NCI-H526 treated with DMSO at 0.1 percent for 48 hours (cell line): ENCODE measurements at regions not wholly inside any gene's neighbourhood (a gene's known extent, or its start where the extent isn't known, plus 50 kb on each side); places are given as distances from the start of the nearest gene placed in this dataset.
"Not testable (repeated sequence)": the region's sequence is repeated elsewhere in the genome, so short reads cannot be mapped to it uniquely, and the experiment has no call there.

Experiments used
- DNase-seq: peaks from one replicate; lab custom pipeline; 2025; lab: John Stamatoyannopoulos, UW

DNA sequence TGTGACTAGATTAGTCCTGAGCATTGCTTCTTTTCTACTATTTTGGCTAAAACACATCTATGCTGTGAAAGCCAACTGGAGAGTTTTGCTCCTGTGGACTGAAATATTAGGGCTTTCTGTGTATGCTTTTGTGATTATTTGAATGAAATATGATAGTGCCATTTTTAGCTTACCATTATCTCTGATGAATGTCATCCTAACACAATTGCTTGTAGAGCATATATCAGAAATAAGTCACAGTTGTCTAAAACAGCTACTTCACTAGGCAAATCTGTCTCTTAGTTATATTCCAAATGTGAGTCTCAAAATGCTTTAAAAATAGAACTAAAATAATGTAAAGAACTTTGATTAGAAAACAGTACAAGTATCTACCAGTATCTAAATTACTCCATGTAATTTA lies 401.4 kb upstream of the PTCHD4 start:
- DNase-seq: no peak

GRCh38 chr6:48511378-48511777 lies 400.4 kb upstream of the PTCHD4 start:
- no peak for DNase-seq

- DNase-seq: no peak
These were observed 394.6 kb upstream of the PTCHD4 start for GRCh38 chr6:48505621-48506020.

DNA sequence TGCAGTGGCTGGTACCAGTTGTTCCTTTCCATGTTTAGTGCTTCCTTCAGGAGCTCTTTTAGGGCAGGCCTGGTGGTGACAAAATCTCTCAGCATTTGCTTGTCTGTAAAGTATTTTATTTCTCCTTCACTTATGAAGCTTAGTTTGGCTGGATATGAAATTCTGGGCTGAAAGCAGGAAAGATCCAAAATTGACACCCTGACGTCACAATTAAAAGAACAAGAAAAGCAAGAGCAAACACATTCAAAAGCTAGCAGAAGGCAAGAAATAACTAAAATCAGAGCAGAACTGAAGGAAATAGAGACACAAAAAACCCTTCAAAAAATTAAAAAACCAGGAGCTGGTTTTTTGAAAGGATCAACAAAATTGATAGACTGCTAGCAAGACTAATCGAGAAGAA lies 382.4 kb upstream of the PTCHD4 start:
- DNase-seq: not testable (repeated sequence)

DNA sequence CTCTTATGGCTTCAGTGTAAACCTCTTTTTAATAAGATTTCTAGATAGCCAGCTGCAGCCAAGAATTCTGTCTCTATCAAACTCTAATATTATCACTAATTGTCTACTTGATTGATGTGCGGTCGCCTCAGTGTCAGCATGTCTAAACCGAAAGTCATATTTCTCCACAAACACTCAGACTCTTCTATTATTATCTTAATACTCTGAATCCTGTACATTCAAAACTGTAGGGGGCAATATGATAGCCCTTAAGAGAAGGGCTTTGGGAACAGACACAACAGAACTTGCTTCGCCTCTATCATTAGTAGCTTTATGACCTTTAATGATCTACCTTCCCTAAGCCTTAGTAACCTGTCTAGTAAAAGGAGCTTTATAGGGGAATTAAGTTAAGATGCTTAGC lies 379.7 kb upstream of the PTCHD4 start:
- no peak for DNase-seq

DNA sequence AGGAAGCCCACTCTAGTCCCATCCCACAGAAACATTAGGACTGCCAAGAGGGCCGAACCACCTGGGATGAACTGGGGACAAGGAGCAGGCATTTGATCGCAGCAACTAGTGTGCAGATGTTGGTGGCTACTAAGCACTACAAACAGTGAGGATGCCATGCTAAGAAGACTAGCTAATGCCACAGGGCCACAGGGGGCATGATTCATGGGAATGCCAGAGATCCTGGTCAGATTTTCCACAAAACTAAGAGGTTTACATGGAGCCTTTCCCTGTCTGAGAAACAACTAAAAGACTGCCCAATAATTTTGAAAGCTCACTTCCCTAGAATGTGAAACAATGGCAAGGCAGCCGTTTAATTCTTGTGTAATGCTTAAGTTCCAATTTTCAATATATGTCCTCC lies 375.9 kb upstream of the PTCHD4 start:
- no peak for DNase-seq

DNA sequence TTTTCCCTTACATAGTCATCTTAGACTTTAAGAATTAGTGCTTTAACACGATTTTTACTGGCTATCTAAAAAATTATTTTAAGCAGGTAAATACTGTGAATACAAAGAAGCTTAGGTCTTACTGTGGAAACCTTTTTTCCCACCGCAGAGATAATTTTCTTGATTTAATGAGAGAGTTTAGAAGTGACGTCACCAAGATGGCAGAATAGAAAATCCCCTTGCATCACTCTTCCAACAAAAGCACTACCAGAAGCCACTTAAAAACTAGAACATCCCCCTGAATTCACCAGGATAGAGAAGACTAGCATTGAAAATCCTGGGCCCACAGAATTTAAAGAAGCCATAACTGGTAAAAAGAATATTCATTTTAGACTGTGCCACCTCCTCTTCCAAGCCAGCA lies 375.4 kb upstream of the PTCHD4 start:
- no peak for DNase-seq

GRCh38 chr6:48476257-48476656 lies 365.3 kb upstream of the PTCHD4 start:
- DNase-seq: no peak

GRCh38 chr6:48475275-48475674 lies 364.3 kb upstream of the PTCHD4 start:
- DNase-seq: no peak

DNA sequence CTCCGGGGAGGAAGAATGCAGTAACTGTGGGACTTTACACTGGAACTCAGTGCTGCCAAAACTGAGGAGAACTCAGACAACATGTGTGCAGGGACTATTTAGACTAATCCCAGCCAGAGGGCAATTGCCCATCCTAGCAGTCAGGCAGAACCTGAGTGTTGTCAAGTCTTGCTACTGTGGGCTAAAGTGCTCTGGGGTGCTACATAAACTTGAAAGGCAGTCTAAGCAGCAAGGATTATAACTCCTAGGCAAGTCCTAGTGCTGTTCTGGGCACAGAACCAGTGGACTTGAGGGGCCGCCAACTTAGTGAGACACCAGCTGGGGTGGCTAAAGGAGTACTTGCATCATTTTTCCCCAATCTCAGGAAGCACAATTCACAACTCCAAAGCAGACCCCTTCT lies 363.8 kb upstream of the PTCHD4 start:
- DNase-seq: no peak

DNA sequence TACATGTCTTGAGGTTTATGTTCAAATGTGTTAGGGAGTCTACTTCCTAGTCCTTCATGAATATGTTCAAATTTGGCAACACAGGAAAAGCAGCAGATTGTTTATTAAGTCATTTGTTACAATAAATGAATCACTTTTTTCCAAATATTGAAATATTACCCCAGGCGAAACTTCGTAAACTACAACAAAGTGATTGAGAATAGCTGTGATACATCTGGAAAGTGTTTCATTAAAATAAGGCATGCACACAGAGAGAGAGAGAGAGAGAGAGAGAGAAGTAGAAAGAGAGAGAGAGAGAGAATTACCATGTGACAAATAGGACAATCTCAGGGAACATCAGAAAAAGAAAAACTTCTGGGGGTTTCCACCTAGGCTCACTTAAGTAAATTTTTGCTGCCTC lies 363.1 kb upstream of the PTCHD4 start:
- no peak for DNase-seq

GRCh38 chr6:48472535-48472934 lies 361.5 kb upstream of the PTCHD4 start:
- DNase-seq: no peak

GRCh38 chr6:48472091-48472490 lies 361.1 kb upstream of the PTCHD4 start:
- no peak for DNase-seq

DNA sequence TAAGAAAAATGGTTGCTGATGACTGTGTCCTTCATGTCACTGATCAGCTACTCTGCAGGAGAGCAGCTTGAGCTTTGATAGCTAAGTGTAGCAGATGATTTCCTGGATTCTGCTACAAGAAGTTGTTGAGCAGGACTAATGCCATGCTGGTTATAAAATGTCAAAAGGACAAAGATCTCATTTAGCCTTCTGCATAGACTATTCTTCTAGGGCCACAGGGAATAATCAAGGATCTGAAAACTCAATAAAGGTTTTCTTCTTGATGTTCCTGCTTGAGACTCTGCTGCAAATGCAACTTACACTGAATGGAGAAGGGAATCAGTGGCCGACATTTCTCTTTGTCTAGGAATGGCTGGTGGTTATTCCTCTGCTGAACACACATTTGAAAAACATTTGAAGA lies 360.3 kb upstream of the PTCHD4 start:
- no peak for DNase-seq

- DNase-seq: no peak
These were observed 338.0 kb upstream of the PTCHD4 start for GRCh38 chr6:48449002-48449401.

GRCh38 chr6:48447251-48447650 lies 336.3 kb upstream of the PTCHD4 start:
- DNase-seq: no peak

DNA sequence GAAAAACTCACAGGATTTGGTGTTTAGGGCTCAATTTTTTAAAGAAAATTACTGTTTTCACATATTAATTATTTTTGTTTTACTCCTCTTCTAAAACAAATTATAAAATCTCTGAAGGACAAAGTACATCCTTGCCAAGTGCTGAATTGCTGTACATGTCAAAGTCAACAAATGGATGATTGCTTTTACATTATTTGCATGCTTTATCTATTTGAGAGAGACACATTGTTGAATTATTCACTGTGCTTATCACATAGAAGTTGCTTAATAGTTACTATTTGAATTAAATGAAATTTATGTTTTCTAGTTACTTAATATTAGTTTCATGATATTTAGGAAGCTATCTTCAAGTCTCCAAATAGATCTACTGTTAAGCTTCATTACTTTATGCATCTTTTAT lies 318.6 kb upstream of the PTCHD4 start:
- DNase-seq: no peak

DNA sequence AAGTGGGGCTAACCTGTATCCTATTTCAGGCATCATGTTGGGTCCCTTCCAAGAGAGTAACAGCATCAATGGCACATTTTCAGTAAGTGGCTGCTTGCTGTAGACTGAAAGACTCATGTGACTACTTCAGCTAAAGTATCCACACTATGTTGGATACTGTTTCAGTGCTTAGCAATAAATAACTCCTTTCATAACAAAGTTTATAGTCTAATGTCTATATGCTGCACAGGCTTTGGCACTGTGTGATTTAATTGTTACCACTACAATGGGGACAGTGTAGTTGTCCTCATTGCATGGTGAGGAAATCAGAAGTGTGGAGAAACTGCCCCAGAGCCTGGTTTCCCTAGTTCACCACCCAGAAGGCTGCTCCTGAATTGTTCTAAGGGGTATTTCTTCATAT lies 318.0 kb upstream of the PTCHD4 start:
- no peak for DNase-seq

GRCh38 chr6:48426636-48427035 lies 315.6 kb upstream of the PTCHD4 start:
- no peak for DNase-seq

GRCh38 chr6:48423640-48424365 lies 312.8 kb upstream of the PTCHD4 start:
- no peak for DNase-seq

DNA sequence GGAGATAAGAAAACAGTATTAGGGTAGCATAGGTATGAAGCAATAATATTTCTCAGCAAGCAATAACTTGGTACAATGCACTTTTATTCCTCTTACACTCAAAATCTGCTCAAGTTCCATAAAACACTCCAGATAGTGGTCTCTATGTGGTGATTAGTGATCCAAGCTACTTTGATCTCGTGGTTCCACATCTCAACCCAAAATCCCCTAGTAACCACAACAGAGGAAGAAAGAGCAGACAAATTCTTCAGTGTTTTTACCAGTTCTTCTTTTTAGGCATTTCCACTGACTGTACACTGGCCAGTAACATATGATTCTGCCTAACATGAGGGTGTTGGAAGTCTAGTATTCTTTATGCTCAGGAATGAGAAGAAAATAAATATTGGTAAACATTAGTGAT lies 309.0 kb upstream of the PTCHD4 start:
- no peak for DNase-seq

GRCh38 chr6:48417927-48418326 lies 306.9 kb upstream of the PTCHD4 start:
- no peak for DNase-seq

DNA sequence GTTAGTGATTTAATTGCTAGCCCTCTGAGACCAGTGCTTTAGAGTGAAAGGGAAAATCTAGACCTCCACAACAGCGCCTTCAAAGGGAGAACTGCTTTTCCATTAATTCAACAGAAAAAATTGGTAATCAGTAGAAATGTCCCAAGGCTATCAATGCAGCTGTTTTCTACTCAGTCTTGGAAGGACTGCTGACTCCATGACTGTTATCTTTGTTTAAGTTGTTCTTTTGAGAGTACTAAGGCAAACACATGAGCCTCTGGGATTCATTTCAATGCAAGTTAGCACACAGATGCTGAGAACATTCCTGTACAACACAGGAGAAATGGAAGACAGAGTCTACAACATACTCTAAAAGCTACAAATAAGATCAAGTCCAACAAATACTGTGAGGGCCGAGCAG lies 301.7 kb upstream of the PTCHD4 start:
- DNase-seq: no peak

DNA sequence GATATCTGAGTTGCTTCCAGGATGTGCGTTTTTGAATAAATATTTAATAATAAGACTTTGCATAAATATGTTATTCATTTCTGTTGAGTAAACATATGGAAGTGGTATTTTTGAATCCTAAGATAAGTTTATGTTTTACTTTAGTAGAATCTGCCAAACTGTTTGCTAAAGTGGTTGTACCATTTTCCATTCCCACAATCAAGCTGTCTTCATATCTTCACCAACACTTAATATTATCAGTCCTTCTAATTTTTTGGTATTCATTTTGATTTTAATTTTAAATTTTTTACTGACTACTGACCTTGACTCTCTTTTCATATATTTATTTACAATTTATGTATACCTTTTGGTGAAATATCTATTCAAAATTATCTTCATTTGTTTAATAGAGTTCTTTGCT lies 293.9 kb upstream of the PTCHD4 start:
- no peak for DNase-seq

- DNase-seq: no peak
These were observed 292.6 kb upstream of the PTCHD4 start for GRCh38 chr6:48403587-48403986.
